H1 (cell line): ENCODE measurements at regions not wholly inside any gene's neighbourhood (a gene's known extent, or its start where the extent isn't known, plus 50 kb on each side); places are given as distances from the start of the nearest gene placed in this dataset.

Experiments
- CHD1 ChIP-seq: IDR thresholded peaks from 2 replicates; pipeline ENCODE4 v1.6.1; 2012; ENCODE audit warnings: low read depth, low read length, improper control_type of control experiment
- EGR1 ChIP-seq: IDR thresholded peaks from 2 replicates; pipeline ENCODE4 v1.6.1; 2011; ENCODE audit warnings: low read depth, low read length, borderline replicate concordance
- RAD21 ChIP-seq, 2 experiments: IDR thresholded peaks in 1 of 2; conservative IDR thresholded peaks in 1 of 2; 2 replicates each; pipeline ENCODE4 v1.6.1; 2011; ENCODE audit warnings: low read depth in 2 of 2, low read length in 2 of 2, improper control_type of control experiment in 1 of 2, inconsistent platforms in 1 of 2, mild to moderate bottlenecking in 1 of 2, moderate library complexity in 1 of 2
- TBP ChIP-seq: IDR thresholded peaks from 2 replicates; pipeline ENCODE4 v1.6.1; 2011; ENCODE audit warnings: low read depth, low read length, improper control_type of control experiment
- TF ChIP-seq, protein P1 (sequence below), 3 experiments: IDR thresholded peaks; 1 replicate in 2 of 3; 2 replicates in 1 of 3; pipeline versions ENCODE4 v1.5.1 to v1.6.1; 2011; ENCODE audit warnings: low read length in 3 of 3, mild to moderate bottlenecking in 3 of 3, inconsistent platforms in 2 of 3, low read depth in 1 of 3, moderate library complexity in 1 of 3; ENCODE audit not compliant: insufficient read depth in 1 of 3; ENCODE audit errors: control extremely low read depth in 1 of 3

DNA sequence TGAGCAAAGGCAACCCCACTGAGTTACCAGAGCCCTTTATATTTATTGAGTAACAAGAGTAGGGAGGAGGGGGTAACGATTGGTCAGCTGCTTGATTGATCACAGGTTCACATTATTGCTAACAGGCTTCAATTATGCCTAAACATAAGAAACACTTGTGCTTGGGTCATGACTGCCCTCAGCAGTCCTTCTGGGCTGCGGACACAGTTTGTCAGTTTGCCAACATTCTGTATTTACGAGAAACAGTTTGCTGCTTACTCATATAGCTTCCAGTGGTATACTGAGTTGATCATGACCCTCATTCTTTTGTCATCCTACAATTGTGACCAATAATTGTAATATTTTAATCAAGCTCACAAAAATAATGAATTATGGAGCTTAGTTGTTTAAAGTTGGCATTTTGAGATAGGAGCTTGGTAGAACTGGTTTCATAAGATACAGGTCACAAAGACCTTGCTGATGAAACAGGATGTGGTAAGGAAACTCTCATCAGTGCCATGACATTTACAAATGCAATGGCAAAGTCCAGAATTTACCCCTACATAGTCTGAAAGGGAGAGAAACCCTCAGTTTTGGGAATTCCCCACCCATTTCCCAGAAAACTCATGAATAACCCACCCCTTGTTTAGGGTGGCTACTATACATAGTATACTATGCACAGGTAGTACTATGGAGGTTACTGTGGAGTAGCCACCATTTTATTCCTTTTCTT is 1421.0 kb upstream of the FLRT2 start (continued):
- TF ChIP-seq EGR1 (no peak), CHD1 (no peak), TBP (no peak), RAD21 (IDR thresholded peaks at IDR 0.05 in 1 of 2, conservative IDR thresholded peaks at IDR 0.05 in 1 of 2; ENCODE audit: low read depth in 2 of 2, low read length in 2 of 2) (no peak)
- TF ChIP-seq, protein P1, sequence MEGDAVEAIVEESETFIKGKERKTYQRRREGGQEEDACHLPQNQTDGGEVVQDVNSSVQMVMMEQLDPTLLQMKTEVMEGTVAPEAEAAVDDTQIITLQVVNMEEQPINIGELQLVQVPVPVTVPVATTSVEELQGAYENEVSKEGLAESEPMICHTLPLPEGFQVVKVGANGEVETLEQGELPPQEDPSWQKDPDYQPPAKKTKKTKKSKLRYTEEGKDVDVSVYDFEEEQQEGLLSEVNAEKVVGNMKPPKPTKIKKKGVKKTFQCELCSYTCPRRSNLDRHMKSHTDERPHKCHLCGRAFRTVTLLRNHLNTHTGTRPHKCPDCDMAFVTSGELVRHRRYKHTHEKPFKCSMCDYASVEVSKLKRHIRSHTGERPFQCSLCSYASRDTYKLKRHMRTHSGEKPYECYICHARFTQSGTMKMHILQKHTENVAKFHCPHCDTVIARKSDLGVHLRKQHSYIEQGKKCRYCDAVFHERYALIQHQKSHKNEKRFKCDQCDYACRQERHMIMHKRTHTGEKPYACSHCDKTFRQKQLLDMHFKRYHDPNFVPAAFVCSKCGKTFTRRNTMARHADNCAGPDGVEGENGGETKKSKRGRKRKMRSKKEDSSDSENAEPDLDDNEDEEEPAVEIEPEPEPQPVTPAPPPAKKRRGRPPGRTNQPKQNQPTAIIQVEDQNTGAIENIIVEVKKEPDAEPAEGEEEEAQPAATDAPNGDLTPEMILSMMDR (IDR thresholded peaks at IDR 0.05; ENCODE audit: control extremely low read depth in 1 of 3, insufficient read depth in 1 of 3, low read depth in 1 of 3, low read length in 3 of 3): no peak
- TF ChIP-seq, all 59 proteins: peak for 0
